GM23338 (cell line): ENCODE measurements at regions not wholly inside any gene's neighbourhood (a gene's known extent, or its start where the extent isn't known, plus 50 kb on each side); places are given as distances from the start of the nearest gene placed in this dataset.

ENCODE experiments used
- ATAC-seq: fragments of 200-7000 bp; cut with Tn5 transposase; 3 replicates; pipeline ENCODE4 v1.9.1; 2020
- DNase-seq: peaks from one replicate; pipeline ENCODE4 v3.0.0-alpha.2; 2015; ENCODE audit warnings: low spot score
- H2AFZ ChIP-seq: fragments of 200-600 bp; sonication (generic); 2 replicates; pipeline ENCODE4 v1.8.0; 2016; ENCODE audit warnings: antibody characterized with exemption, mild to moderate bottlenecking, moderate library complexity
- H3F3A ChIP-seq: fragments of 200-600 bp; sonication (generic); replicated peaks from 2 replicates; pipeline ENCODE4 v1.8.0; 2017; ENCODE audit warnings: antibody characterized with exemption, mixed run types, low read depth
- H3K27ac ChIP-seq: fragments of 200-600 bp; sonication (generic); 2 replicates; pipeline ENCODE4 v1.6.1; 2016; ENCODE audit warnings: low read depth
- H3K27me3 ChIP-seq: fragments of 200-600 bp; sonication (generic); 2 replicates; pipeline ENCODE4 v1.8.0; 2016; ENCODE audit warnings: mild to moderate bottlenecking, mixed run types, moderate library complexity; ENCODE audit not compliant: insufficient read depth
- H3K36me3 ChIP-seq: fragments of 200-600 bp; sonication (generic); 2 replicates; pipeline ENCODE4 v1.8.0; 2016; ENCODE audit warnings: mild to moderate bottlenecking; ENCODE audit not compliant: insufficient read depth
- H3K4me1 ChIP-seq: fragments of 200-600 bp; sonication (generic); 2 replicates; pipeline ENCODE4 v1.8.0; 2016; ENCODE audit warnings: mild to moderate bottlenecking, moderate library complexity; ENCODE audit not compliant: insufficient read depth
- H3K4me2 ChIP-seq: fragments of 200-600 bp; sonication (generic); 2 replicates; pipeline ENCODE4 v1.7.1; 2017; ENCODE audit warnings: mixed run types
- H3K4me3 ChIP-seq: fragments of 200-600 bp; sonication (generic); 2 replicates; pipeline ENCODE4 v1.6.1; 2016; ENCODE audit warnings: mixed run types
- H3K79me2 ChIP-seq: fragments of 200-600 bp; sonication (generic); replicated peaks from 2 replicates; pipeline ENCODE4 v1.8.0; 2017; ENCODE audit warnings: mild to moderate bottlenecking; ENCODE audit not compliant: insufficient read depth
- H3K9me2 ChIP-seq: fragments of 200-600 bp; sonication (generic); 2 replicates; pipeline ENCODE4 v1.8.0; 2017; ENCODE audit not compliant: insufficient read depth
- H4K20me1 ChIP-seq: fragments of 200-600 bp; sonication (generic); replicated peaks from 2 replicates; pipeline ENCODE4 v1.8.0; 2017; ENCODE audit warnings: mild to moderate bottlenecking; ENCODE audit not compliant: insufficient read depth
- H3K27ac Mint-ChIP-seq: 2 replicates; pipeline ENCODE4 v1.8.0; 2020; ENCODE audit warnings: inconsistent platforms, mild to moderate bottlenecking, moderate library complexity, mixed read lengths
- H3K27me3 Mint-ChIP-seq: 3 replicates; pipeline ENCODE4 v1.8.0; 2022; ENCODE audit warnings: low read depth, mild to moderate bottlenecking, moderate library complexity, mixed read lengths, inconsistent platforms; ENCODE audit not compliant: insufficient read depth, poor library complexity
- H3K36me3 Mint-ChIP-seq: 3 replicates; pipeline ENCODE4 v1.8.0; 2021; ENCODE audit warnings: low read depth, mild to moderate bottlenecking, inconsistent platforms, moderate library complexity, mixed read lengths
- H3K4me1 Mint-ChIP-seq: 3 replicates; pipeline ENCODE4 v1.8.0; 2020; ENCODE audit warnings: mild to moderate bottlenecking, inconsistent platforms, mixed read lengths
- H3K4me3 Mint-ChIP-seq: 3 replicates; pipeline ENCODE4 v1.8.0; 2021; ENCODE audit warnings: moderate library complexity, mild to moderate bottlenecking, inconsistent platforms, mixed read lengths
- H3K9me3 Mint-ChIP-seq: 3 replicates; pipeline ENCODE4 v1.8.0; 2020; ENCODE audit warnings: moderate library complexity, mild to moderate bottlenecking, inconsistent platforms, mixed read lengths
- EZH2 ChIP-seq: fragments of 200-600 bp; sonication (generic); IDR thresholded peaks from one replicate; pipeline ENCODE4 v1.8.0; 2017; ENCODE audit warnings: antibody characterized with exemption, mild to moderate bottlenecking, low read depth; ENCODE audit not compliant: unreplicated experiment
- EZH2phosphoT487 ChIP-seq: fragments of 200-600 bp; sonication (generic); IDR thresholded peaks from one replicate; pipeline ENCODE4 v1.8.1; 2018; ENCODE audit warnings: antibody characterized with exemption; ENCODE audit not compliant: unreplicated experiment
- JUNB ChIP-seq: IDR thresholded peaks from one replicate; pipeline ENCODE4 v1.6.1; 2016; ENCODE audit warnings: antibody characterized with exemption; ENCODE audit not compliant: unreplicated experiment
- STAT1 ChIP-seq: IDR thresholded peaks from one replicate; pipeline ENCODE4 v1.6.1; 2016; ENCODE audit warnings: antibody characterized with exemption; ENCODE audit not compliant: unreplicated experiment
- ZNF114 ChIP-seq: fragments of 250-450 bp; sonication (Bioruptor Pico); IDR thresholded peaks from 2 replicates; pipeline ENCODE4 v1.5.0; 2020; ENCODE audit warnings: mild to moderate bottlenecking, moderate library complexity
- ZNF462 ChIP-seq: fragments of 250-450 bp; sonication (Bioruptor Pico); IDR thresholded peaks from 2 replicates; pipeline ENCODE4 v1.5.0; 2020; ENCODE audit warnings: mild to moderate bottlenecking, moderate library complexity
- TF ChIP-seq, protein P1 (sequence below): IDR thresholded peaks from one replicate; pipeline ENCODE4 v1.6.1; 2018; ENCODE audit warnings: antibody characterized with exemption; ENCODE audit not compliant: unreplicated experiment
- TF ChIP-seq, protein P2 (sequence below), 2 experiments: fragments of 200-600 bp in 1 of 2; sonication (generic) in 1 of 2; conservative IDR thresholded peaks; 2 replicates each; pipeline versions ENCODE4 v1.5.1 to v1.6.1; 2016 to 2017; ENCODE audit warnings: antibody characterized with exemption in 2 of 2, low read depth in 2 of 2, mild to moderate bottlenecking in 2 of 2, moderate library complexity in 1 of 2
- TF ChIP-seq, protein P3 (sequence below): IDR thresholded peaks from 2 replicates; pipeline ENCODE4 v1.6.1; 2016; ENCODE audit warnings: antibody characterized with exemption

DNA sequence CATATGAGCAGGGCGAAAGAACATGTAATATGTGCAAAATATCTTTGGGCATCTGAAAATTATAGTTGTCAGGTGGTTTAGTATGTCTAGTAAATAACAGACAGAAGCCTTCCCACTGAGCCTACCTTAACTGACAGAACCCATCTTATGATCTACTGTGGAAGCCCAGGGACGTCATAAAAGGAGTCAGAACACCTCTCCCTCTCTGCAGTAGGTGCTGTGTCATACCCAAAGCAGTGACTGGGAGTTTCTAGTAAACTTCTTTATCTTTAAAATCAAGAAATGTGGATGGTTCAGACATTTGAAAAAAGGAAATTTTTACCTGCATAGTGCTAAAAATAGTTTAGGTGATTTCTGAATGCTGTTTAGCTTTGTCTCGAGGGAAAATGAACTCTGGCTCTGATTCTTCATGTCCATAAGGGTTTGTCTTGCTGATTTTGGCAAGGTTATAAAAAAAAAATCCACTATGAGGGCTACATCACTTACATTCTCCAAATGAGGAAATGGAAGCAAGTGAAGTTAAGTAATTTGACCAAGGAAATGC is 104.0 kb downstream of the NUDT12 start:
- H3K4me1 Mint-ChIP-seq, result no peaks in the 10 kb centered on the region
- H3K4me2 ChIP-seq, result no peak overlapping the region
- H3K27ac Mint-ChIP-seq, result no peak overlapping the region
- no peaks in the 10 kb centered on the region for H3K9me3 Mint-ChIP-seq
- no peaks in the 10 kb centered on the region for H4K20me1 ChIP-seq
- H3K36me3 ChIP-seq, result no peaks in the 10 kb centered on the region
- no peaks in the 10 kb centered on the region for H3K36me3 Mint-ChIP-seq
- DNase-seq, result no peak
- no peaks in the 10 kb centered on the region for H3K79me2 ChIP-seq
- no peak for ATAC-seq
- no peaks in the 10 kb centered on the region for H3K4me1 ChIP-seq
- no peak overlapping the region for H3K27ac ChIP-seq
- H2AFZ ChIP-seq, result no peak overlapping the region
- no peaks in the 10 kb centered on the region for H3K27me3 ChIP-seq
- no peaks in the 10 kb centered on the region for H3K27me3 Mint-ChIP-seq
- H3K4me3 Mint-ChIP-seq, result no peak overlapping the region
- no peak overlapping the region for H3K4me3 ChIP-seq
- TF ChIP-seq EZH2 (no peak), STAT1 (no peak), JUNB (no peak), ZNF114 (no peak)
- TF ChIP-seq, protein P1, sequence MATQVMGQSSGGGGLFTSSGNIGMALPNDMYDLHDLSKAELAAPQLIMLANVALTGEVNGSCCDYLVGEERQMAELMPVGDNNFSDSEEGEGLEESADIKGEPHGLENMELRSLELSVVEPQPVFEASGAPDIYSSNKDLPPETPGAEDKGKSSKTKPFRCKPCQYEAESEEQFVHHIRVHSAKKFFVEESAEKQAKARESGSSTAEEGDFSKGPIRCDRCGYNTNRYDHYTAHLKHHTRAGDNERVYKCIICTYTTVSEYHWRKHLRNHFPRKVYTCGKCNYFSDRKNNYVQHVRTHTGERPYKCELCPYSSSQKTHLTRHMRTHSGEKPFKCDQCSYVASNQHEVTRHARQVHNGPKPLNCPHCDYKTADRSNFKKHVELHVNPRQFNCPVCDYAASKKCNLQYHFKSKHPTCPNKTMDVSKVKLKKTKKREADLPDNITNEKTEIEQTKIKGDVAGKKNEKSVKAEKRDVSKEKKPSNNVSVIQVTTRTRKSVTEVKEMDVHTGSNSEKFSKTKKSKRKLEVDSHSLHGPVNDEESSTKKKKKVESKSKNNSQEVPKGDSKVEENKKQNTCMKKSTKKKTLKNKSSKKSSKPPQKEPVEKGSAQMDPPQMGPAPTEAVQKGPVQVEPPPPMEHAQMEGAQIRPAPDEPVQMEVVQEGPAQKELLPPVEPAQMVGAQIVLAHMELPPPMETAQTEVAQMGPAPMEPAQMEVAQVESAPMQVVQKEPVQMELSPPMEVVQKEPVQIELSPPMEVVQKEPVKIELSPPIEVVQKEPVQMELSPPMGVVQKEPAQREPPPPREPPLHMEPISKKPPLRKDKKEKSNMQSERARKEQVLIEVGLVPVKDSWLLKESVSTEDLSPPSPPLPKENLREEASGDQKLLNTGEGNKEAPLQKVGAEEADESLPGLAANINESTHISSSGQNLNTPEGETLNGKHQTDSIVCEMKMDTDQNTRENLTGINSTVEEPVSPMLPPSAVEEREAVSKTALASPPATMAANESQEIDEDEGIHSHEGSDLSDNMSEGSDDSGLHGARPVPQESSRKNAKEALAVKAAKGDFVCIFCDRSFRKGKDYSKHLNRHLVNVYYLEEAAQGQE, result no peak
- H3F3A ChIP-seq, result no peaks in the 10 kb centered on the region
- no peaks in the 10 kb centered on the region for H3K9me2 ChIP-seq

DNA sequence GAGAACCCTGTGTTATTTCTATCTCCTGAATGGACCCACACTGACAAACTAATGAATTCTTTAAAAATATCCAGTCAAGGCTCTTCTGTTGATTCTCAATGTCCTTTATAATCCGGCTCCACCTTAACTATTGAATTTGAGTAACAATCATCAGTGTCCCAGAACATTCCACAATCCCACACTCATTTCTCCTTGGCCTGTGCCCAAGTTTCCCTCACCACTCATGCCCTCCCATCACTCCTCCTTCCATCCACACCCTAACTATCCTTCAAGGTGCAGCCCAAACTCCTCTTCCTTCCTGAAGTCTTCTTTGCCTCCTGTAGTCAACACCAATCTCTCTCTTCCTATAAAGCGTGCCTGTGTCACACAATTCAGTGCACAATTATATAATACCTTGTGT is 106.1 kb downstream of the NUDT12 start:
- no peak for ATAC-seq
- H3K27me3 ChIP-seq, result no peaks in the 10 kb centered on the region
- H3K4me2 ChIP-seq, result no peak overlapping the region
- H3K9me2 ChIP-seq, result no peaks in the 10 kb centered on the region
- Mint-ChIP-seq H3K4me1 (peaks cover 8% of the 10 kb centered on the region; the same call in 2 of the 3 replicates), H3K27ac (no peak overlapping the region), H3K36me3 (no peaks in the 10 kb centered on the region), H3K4me3 (no peak overlapping the region), H3K9me3 (no peaks in the 10 kb centered on the region), H3K27me3 (no peaks in the 10 kb centered on the region)
- peaks cover 8% of the 10 kb centered on the region; the same call in 1 of the 2 replicates for H3K4me1 ChIP-seq
- no peak for DNase-seq
- H3K4me3 ChIP-seq, result no peak overlapping the region
- no peaks in the 10 kb centered on the region for H4K20me1 ChIP-seq
- no peak overlapping the region for H3K27ac ChIP-seq
- no peaks in the 10 kb centered on the region for H3K36me3 ChIP-seq
- H3K79me2 ChIP-seq, result no peaks in the 10 kb centered on the region
- H2AFZ ChIP-seq, result no peak overlapping the region
- H3F3A ChIP-seq, result no peaks in the 10 kb centered on the region
- TF ChIP-seq, protein P2, sequence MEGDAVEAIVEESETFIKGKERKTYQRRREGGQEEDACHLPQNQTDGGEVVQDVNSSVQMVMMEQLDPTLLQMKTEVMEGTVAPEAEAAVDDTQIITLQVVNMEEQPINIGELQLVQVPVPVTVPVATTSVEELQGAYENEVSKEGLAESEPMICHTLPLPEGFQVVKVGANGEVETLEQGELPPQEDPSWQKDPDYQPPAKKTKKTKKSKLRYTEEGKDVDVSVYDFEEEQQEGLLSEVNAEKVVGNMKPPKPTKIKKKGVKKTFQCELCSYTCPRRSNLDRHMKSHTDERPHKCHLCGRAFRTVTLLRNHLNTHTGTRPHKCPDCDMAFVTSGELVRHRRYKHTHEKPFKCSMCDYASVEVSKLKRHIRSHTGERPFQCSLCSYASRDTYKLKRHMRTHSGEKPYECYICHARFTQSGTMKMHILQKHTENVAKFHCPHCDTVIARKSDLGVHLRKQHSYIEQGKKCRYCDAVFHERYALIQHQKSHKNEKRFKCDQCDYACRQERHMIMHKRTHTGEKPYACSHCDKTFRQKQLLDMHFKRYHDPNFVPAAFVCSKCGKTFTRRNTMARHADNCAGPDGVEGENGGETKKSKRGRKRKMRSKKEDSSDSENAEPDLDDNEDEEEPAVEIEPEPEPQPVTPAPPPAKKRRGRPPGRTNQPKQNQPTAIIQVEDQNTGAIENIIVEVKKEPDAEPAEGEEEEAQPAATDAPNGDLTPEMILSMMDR (conservative IDR thresholded peaks at IDR 0.05; ENCODE audit: low read depth in 2 of 2), result no peak
- no peak for TF ChIP-seq EZH2
- TF ChIP-seq ZNF462 (CRISPR knock-in tag), result no peak
- TF ChIP-seq, protein P3, sequence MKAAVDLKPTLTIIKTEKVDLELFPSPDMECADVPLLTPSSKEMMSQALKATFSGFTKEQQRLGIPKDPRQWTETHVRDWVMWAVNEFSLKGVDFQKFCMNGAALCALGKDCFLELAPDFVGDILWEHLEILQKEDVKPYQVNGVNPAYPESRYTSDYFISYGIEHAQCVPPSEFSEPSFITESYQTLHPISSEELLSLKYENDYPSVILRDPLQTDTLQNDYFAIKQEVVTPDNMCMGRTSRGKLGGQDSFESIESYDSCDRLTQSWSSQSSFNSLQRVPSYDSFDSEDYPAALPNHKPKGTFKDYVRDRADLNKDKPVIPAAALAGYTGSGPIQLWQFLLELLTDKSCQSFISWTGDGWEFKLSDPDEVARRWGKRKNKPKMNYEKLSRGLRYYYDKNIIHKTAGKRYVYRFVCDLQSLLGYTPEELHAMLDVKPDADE, result no peak
- no peak for TF ChIP-seq EZH2phosphoT487
